LNCaP clone FGC (cell line): ENCODE measurements at regions not wholly inside any gene's neighbourhood (a gene's known extent, or its start where the extent isn't known, plus 50 kb on each side); places are given as distances from the start of the nearest gene placed in this dataset.
A peak's percentile ranks its signal among the peaks of the same experiment; 100 is the strongest.

Experiments used
- DNase-seq: peaks from one replicate; pipeline ENCODE4 v3.0.0-alpha.2; 2011; ENCODE audit warnings: low read depth
- H3K4me3 ChIP-seq: 2 replicates; pipeline ENCODE4 v1.5.1; 2011; ENCODE audit warnings: mild to moderate bottlenecking, low read depth, low read length, control low read depth
- CTCF ChIP-seq: IDR thresholded peaks from 2 replicates; pipeline ENCODE4 v1.5.1; 2012; ENCODE audit warnings: mild to moderate bottlenecking; ENCODE audit not compliant: control insufficient read depth, insufficient read depth; ENCODE audit errors: extremely low read depth

DNA sequence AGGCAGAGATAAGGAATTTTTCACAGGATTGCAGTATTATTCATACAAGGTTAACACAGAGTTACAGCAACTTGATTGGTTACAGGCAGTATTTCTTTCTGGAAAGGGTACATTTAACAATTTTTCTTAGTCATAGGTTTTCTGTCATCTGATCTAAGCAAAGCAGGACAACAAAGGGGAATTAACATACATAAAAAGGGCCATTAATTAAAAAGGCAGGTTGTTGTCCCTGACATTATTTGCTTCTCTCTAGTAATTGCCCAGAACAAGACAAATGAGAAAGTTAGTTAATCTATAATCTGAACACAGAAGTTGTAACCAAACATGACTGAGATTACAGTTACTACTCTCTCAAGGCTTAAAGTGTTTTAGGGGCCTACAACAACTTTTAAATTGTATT is 291.4 kb upstream of the LRRTM4 start:
- H3K4me3 ChIP-seq: no peak overlapping the region
- no peak for DNase-seq
- TF ChIP-seq CTCF: no peak

DNA sequence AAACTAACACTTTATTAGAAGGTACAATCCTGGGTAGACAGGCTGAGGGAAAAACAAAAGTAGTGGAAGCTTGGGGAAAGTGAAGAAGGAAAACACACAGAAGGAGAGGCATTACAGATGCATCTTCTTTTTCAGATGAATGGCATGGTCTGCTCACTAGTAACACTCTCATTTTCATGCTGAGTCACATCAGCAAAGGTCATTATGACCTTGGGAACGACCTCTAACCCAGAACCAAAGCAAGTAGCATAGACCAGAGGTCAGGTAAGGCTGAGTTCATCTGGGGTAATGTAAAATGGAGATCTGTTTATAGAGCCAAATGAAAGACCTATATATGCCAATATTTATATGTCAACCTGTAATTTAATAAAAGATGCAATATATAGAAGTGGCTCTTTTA is 294.4 kb upstream of the LRRTM4 start:
- no peak overlapping the region for H3K4me3 ChIP-seq
- no peak for DNase-seq
- TF ChIP-seq CTCF: no peak

DNA sequence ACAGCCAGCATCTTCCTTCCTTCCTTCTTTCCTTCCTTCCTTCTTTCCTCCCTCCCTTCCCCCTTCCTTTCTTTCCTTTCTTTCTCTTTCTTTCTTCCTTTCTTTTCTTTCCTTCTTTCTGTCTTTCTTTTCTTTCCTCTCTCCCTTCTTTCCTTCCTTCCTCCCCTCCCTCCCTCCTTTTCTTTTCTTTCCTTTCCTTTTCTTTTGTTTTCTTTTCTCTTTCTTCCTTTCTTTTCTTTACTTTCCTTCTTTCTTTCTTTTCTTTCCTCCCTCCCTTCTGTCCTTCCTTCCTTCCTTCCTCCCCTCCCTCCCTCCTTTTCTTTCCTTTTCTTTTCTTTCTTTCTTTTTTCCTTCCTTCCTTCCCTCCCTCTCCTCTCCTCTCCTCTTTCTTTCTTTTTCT is 296.0 kb upstream of the LRRTM4 start:
- TF ChIP-seq CTCF: no peak
- no peak overlapping the region for H3K4me3 ChIP-seq
- DNase-seq: no peak

- DNase-seq: no peak
- no peak overlapping the region for H3K4me3 ChIP-seq
- no peak for TF ChIP-seq CTCF
Measured at GRCh38 chr2:77823028-77823427, 300.9 kb upstream of the LRRTM4 start.

- no peak for DNase-seq
Measured at GRCh38 chr2:77831060-77831459, 308.9 kb upstream of the LRRTM4 start.

GRCh38 chr2:77831471-77831870 is 309.3 kb upstream of the LRRTM4 start:
- TF ChIP-seq CTCF: no peak
- H3K4me3 ChIP-seq: no peak overlapping the region
- DNase-seq: no peak

More at GRCh38 chr2:77831060-77831459, 308.9 kb upstream of the LRRTM4 start:
- no peak overlapping the region for H3K4me3 ChIP-seq
- TF ChIP-seq CTCF: no peak

DNA sequence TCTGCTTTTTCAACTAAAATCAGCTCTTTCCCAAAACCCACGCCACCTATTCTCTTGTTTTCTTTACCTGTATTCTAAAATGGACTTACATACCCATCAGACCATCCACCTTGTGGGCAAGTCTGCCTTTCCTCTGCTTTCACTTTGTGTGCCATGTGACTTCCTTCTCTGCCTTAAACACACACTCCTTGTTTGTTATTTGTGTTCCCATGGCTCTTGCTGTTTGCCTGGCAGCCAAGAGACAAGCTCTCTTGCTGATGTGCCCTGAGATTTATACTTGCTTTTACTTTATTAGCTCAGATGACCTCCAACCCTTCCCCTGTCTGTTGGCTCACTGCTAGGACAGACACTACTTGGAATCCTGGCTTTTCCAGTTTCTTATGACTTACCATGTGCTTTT is 309.7 kb upstream of the LRRTM4 start:
- TF ChIP-seq CTCF: no peak
- peak; percentile 23 for DNase-seq
- no peak overlapping the region for H3K4me3 ChIP-seq
